D721Med (cell line): ENCODE measurements at regions not wholly inside any gene's neighbourhood (a gene's known extent, or its start where the extent isn't known, plus 50 kb on each side); places are given as distances from the start of the nearest gene placed in this dataset.
"Not testable (repeated sequence)": the region's sequence is repeated elsewhere in the genome, so short reads cannot be mapped to it uniquely, and the experiment has no call there.

Source experiments
- DNase-seq: peaks from one replicate; pipeline ENCODE4 v3.0.0; 2011; ENCODE audit warnings: low spot score; ENCODE audit not compliant: insufficient read length
- FAIRE-seq: peaks from 2 replicates; lab custom pipeline; 2011; peaks lifted over from hg19 to GRCh38; lab: Jason Lieb, UNC
- TF ChIP-seq, protein P1 (sequence below): IDR thresholded peaks from 2 replicates; pipeline ENCODE4 v1.5.1; 2012; ENCODE audit warnings: mild to moderate bottlenecking, control low read depth; ENCODE audit not compliant: insufficient read depth; ENCODE audit errors: missing control alignments

- no peak for DNase-seq
- no peak for FAIRE-seq
- TF ChIP-seq, protein P1, sequence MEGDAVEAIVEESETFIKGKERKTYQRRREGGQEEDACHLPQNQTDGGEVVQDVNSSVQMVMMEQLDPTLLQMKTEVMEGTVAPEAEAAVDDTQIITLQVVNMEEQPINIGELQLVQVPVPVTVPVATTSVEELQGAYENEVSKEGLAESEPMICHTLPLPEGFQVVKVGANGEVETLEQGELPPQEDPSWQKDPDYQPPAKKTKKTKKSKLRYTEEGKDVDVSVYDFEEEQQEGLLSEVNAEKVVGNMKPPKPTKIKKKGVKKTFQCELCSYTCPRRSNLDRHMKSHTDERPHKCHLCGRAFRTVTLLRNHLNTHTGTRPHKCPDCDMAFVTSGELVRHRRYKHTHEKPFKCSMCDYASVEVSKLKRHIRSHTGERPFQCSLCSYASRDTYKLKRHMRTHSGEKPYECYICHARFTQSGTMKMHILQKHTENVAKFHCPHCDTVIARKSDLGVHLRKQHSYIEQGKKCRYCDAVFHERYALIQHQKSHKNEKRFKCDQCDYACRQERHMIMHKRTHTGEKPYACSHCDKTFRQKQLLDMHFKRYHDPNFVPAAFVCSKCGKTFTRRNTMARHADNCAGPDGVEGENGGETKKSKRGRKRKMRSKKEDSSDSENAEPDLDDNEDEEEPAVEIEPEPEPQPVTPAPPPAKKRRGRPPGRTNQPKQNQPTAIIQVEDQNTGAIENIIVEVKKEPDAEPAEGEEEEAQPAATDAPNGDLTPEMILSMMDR: no peak
Observed at GRCh38 chr13:56720841-56721240, 419.9 kb upstream of the PRR20A start.

DNA sequence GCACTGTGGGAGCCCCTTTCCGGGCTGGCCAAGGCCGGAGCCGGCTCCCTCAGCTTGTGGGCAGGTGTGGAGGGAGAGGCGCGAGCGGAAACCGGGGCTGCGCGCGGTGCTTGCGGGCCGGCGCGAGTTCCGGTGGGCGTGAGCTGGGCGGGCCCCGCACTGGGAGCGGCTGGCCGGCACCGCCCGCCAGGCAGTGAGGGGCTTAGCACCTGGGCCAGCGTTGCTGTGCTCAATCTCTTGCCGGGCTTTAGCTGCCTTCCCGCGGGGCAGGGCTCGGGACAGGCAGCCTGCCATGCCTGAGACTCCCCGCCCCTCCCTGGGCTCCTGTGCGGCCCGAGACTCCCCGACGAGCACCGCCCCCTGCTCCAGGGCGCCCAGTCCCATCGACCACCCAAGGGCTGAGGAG is 405.2 kb upstream of the PRR20A start:
- FAIRE-seq (no peak), DNase-seq (no peak)
- TF ChIP-seq, protein P1: no peak

DNA sequence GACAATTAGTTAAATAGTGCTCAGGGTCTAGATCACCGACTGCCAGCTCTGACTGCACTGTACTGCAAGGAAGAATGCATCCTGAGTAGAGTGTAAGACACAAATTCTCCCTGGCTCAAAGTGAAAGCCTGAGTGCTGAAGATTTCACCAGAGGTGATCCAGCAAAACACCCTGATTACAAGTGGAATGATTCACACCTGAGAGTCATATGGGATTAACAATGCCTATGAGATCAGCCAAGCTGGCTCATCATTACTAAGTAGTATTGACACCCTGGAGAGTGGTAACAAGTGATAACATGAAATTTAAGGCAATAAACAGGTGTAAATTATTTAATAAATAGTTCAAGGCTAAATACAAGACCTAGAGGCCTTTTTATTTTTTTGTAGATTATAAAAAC is 403.8 kb upstream of the PRR20A start:
- FAIRE-seq (no peak), DNase-seq (no peak)
- TF ChIP-seq, protein P1: no peak

- TF ChIP-seq, protein P1: no peak
- FAIRE-seq (no peak), DNase-seq (no peak)
Observed at GRCh38 chr13:56752636-56753035, 388.1 kb upstream of the PRR20A start.

GRCh38 chr13:56755181-56755935 is 385.4 kb upstream of the PRR20A start:
- FAIRE-seq (peak; percentile 38), DNase-seq (no peak)
- TF ChIP-seq, protein P1: peak; percentile 45

DNA sequence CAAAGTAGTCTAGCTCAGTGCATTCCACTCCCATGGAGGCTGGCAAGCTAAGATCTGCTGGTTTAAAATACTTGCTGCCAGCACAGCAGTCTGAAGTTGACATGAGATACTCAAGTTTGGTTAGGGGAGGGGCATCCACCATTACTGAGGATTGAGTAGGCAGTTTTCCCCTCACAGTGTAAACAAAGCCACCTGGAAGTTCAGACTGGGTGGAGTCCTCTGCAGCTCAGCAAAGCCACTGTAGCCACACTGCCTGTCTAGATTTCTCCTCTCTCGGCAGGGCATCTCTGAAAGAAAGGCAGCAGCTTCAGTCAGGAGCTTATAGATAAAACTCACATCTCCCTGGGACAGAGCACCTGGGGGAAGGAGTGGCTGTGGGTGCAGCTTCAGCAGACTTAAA is 377.4 kb upstream of the PRR20A start:
- DNase-seq, FAIRE-seq: not testable (repeated sequence)

DNA sequence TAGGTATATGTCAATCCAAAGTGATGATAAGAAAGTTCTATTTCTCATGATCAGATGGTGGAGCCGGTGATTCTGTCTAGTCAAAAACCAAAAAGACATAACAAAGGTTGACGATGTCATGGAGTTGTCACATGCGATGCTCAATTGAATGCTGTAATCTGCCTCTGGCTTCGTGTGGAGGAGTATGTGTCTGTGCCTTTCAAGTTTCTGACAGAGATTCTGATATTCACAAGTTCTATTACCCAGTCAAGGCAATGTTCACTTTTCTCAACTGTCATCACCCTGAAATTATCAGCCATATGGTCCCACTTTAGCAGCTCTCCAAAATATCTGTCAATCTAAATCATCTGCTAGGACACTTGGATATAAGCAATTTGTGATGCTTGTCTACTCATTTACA is 367.6 kb upstream of the PRR20A start:
- TF ChIP-seq, protein P1: no peak
- FAIRE-seq (no peak), DNase-seq (no peak)
